GM12873 (cell line): ENCODE measurements at regions not wholly inside any gene's neighbourhood (a gene's known extent, or its start where the extent isn't known, plus 50 kb on each side); places are given as distances from the start of the nearest gene placed in this dataset.

Source experiments
- CTCF ChIP-seq: IDR thresholded peaks from 2 replicates; pipeline ENCODE4 v1.5.1; 2012; ENCODE audit warnings: low read depth, mild to moderate bottlenecking, moderate library complexity, low read length, control low read depth; ENCODE audit not compliant: insufficient read depth; ENCODE audit errors: missing control alignments

- TF ChIP-seq CTCF = no peak
Measured at GRCh38 chrX:129099207-129099606, 424.1 kb downstream of the SMARCA1 start.

GRCh38 chrX:129097668-129098067, 425.6 kb downstream of the SMARCA1 start:
- TF ChIP-seq CTCF = no peak

GRCh38 chrX:129093706-129094105, 429.6 kb downstream of the SMARCA1 start:
- TF ChIP-seq CTCF = no peak

- TF ChIP-seq CTCF = no peak
Measured at GRCh38 chrX:129092757-129093156, 430.5 kb downstream of the SMARCA1 start.

- no peak for TF ChIP-seq CTCF
Measured at GRCh38 chrX:129092242-129092641, 431.0 kb downstream of the SMARCA1 start.

GRCh38 chrX:129091097-129091496, 432.2 kb downstream of the SMARCA1 start:
- no peak for TF ChIP-seq CTCF

GRCh38 chrX:129086802-129087201, 436.5 kb downstream of the SMARCA1 start:
- TF ChIP-seq CTCF = no peak

- TF ChIP-seq CTCF = no peak
Measured at GRCh38 chrX:129077424-129078170, 445.7 kb downstream of the SMARCA1 start.
